NCI-H1105 treated with DMSO at 0.1 percent for 48 hours (cell line): ENCODE measurements at regions not wholly inside any gene's neighbourhood (a gene's known extent, or its start where the extent isn't known, plus 50 kb on each side); places are given as distances from the start of the nearest gene placed in this dataset.

Source experiments
- DNase-seq: peaks from one replicate; lab custom pipeline; 2025; lab: John Stamatoyannopoulos, UW

- DNase-seq = no peak
These were observed 146.6 kb downstream of the AASDH start for GRCh38 chr4:56240554-56241174.

- no peak for DNase-seq
These were observed 149.0 kb downstream of the AASDH start for GRCh38 chr4:56238251-56238650.

GRCh38 chr4:56235725-56236124 lies 151.6 kb downstream of the AASDH start:
- no peak for DNase-seq

- no peak for DNase-seq
These were observed 152.3 kb downstream of the AASDH start for GRCh38 chr4:56235011-56235410.

GRCh38 chr4:56234098-56234497 lies 153.2 kb downstream of the AASDH start:
- DNase-seq = no peak

GRCh38 chr4:56231410-56231809 lies 155.9 kb downstream of the AASDH start:
- no peak for DNase-seq

GRCh38 chr4:56229947-56230346 lies 157.3 kb downstream of the AASDH start:
- DNase-seq = no peak

- DNase-seq = no peak
These were observed 159.9 kb downstream of the AASDH start for GRCh38 chr4:56227301-56227835.

GRCh38 chr4:56226579-56226978 lies 160.7 kb downstream of the AASDH start:
- no peak for DNase-seq

GRCh38 chr4:56224641-56225040 lies 162.7 kb downstream of the AASDH start:
- DNase-seq = no peak

GRCh38 chr4:56222514-56222913 lies 164.8 kb downstream of the AASDH start:
- DNase-seq = no peak

- no peak for DNase-seq
These were observed 167.0 kb downstream of the AASDH start for GRCh38 chr4:56220261-56220660.

GRCh38 chr4:56219447-56219846 lies 167.8 kb downstream of the AASDH start:
- DNase-seq = no peak

- DNase-seq = no peak
These were observed 168.9 kb downstream of the AASDH start for GRCh38 chr4:56218230-56218895.

- DNase-seq = no peak
These were observed 169.9 kb downstream of the AASDH start for GRCh38 chr4:56217343-56217890.

GRCh38 chr4:56215901-56216300 lies 171.4 kb downstream of the AASDH start:
- DNase-seq = no peak

GRCh38 chr4:56215141-56215783 lies 172.0 kb downstream of the AASDH start:
- no peak for DNase-seq

- DNase-seq = no peak
These were observed 173.7 kb downstream of the AASDH start for GRCh38 chr4:56213543-56213942.

GRCh38 chr4:56212774-56213173 lies 174.5 kb downstream of the AASDH start:
- no peak for DNase-seq

GRCh38 chr4:56211202-56211601 lies 176.1 kb downstream of the AASDH start:
- no peak for DNase-seq

GRCh38 chr4:56210397-56210796 lies 176.9 kb downstream of the AASDH start:
- DNase-seq = no peak

- no peak for DNase-seq
These were observed 177.5 kb downstream of the AASDH start for GRCh38 chr4:56209767-56210166.

GRCh38 chr4:56208103-56208502 lies 179.2 kb downstream of the AASDH start:
- DNase-seq = no peak
